ENCODE measurements at regions not wholly inside any gene's neighbourhood (a gene's known extent, or its start where the extent isn't known, plus 50 kb on each side); places are given as distances from the start of the nearest gene placed in this dataset.

DNA sequence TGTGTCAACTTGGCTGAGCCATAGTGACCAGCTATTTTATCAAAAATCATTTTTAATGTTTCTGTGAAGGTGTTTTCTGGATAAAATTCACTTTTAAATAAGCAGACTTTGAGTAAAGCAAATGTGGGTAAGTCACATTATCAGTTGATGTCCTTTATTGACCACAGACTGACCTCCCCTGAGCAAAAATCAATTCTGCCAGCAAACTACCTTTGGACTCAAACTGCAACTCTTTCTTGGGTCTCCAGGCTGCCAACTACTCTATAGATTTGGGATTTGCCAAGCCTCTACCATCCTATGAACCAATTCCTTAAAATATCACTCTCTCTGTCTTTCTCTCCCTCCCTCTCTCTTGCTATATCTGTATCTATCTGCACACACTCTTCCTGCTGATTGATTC, 1571.7 kb upstream of the NUDT12 start:
- TF ChIP-seq, protein P1, sequence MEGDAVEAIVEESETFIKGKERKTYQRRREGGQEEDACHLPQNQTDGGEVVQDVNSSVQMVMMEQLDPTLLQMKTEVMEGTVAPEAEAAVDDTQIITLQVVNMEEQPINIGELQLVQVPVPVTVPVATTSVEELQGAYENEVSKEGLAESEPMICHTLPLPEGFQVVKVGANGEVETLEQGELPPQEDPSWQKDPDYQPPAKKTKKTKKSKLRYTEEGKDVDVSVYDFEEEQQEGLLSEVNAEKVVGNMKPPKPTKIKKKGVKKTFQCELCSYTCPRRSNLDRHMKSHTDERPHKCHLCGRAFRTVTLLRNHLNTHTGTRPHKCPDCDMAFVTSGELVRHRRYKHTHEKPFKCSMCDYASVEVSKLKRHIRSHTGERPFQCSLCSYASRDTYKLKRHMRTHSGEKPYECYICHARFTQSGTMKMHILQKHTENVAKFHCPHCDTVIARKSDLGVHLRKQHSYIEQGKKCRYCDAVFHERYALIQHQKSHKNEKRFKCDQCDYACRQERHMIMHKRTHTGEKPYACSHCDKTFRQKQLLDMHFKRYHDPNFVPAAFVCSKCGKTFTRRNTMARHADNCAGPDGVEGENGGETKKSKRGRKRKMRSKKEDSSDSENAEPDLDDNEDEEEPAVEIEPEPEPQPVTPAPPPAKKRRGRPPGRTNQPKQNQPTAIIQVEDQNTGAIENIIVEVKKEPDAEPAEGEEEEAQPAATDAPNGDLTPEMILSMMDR (IDR thresholded peaks at IDR 0.05) = no peak
- no peak overlapping the region for H3K4me3 ChIP-seq
- no peak for DNase-seq (ENCODE audit: low spot score)
- H3K27ac ChIP-seq = no peak overlapping the region

DNA sequence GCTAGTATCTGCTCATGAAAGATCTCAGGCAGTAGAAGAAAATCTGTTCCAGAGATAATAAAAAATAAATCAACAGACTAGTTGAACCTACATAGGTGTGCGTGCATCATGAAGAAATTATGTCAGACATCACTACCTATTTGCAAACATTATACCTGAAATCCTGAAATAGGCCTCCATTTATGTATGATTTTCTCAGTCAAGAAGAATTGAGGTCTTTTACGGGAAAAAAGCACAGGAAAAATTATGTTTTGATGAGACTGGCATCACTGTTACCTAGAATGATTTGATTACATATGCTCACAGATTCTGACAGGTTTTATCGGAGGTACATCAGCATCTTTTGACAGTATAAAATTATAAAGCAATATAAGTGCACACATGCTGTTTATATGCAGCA, 1570.5 kb upstream of the NUDT12 start:
- no peak overlapping the region for H3K4me3 ChIP-seq
- no peak for DNase-seq (ENCODE audit: low spot score)
- no peak overlapping the region for H3K27ac ChIP-seq
- TF ChIP-seq, protein P1 (IDR thresholded peaks at IDR 0.05) = no peak

DNA sequence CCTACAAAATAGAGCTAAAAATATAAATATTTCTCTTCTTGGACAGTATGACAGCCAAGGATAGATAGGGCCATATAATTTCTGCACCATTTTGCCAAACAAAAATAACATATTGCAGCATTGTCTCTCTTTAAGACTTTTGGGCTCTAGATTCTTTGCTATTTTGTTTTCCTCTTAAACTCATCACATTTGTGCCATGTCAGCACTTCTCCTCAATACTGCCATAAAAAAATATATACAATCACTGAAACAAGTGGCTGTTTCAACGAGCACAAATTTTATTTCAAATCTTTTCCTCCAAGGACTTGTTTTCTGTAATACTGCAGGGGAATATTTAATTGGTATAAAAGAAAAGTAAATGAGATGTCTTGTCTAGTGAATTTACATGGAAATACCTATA, 1570.0 kb upstream of the NUDT12 start:
- Histone ChIP-seq H3K27ac (no peak overlapping the region), H3K4me3 (no peak overlapping the region)
- TF ChIP-seq, protein P1 (IDR thresholded peaks at IDR 0.05) = no peak
- DNase-seq (ENCODE audit: low spot score) = no peak

DNA sequence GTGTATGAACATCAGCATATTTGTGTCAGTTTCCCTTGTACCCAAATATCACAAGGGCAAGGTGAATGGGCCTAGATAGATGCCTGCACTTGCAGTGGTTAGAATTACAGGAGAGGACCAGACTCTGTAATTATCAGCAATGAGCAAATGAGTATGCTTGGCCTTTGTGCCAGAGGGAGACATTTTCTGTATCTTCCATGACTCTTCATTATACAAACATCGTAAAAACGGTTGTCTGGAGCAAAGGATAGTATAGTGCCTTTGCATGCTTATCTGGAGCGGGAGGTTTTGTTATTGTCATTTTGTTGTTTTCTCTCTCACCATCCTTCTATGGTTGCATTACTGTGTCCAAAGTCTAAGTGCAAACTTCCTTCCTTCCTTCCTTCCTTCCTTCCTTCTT, 1568.5 kb upstream of the NUDT12 start:
- TF ChIP-seq, protein P1 (IDR thresholded peaks at IDR 0.05) = no peak
- DNase-seq (ENCODE audit: low spot score) = no peak
- Histone ChIP-seq H3K4me3 (no peak overlapping the region), H3K27ac (no peak overlapping the region)

DNA sequence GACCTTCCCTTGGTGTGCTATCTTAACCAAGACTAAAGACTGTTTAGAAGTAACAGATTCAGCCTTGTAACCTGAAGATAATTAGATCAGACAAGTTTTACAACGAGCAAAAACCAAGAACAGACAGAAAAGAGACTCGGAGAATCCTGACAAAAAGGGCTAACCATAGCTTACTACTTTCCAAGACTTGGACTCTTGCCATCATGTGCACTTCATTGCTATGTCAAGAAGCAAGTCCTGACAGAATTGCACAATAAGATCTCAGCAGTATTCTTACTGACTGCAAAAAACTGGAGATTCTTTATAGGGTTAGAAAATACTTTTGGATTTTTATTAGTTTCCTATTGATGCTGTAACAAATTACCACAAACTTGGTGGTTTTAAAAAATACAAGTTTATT, 1539.0 kb upstream of the NUDT12 start:
- Histone ChIP-seq H3K27ac (no peak overlapping the region), H3K4me3 (no peak overlapping the region)
- DNase-seq (ENCODE audit: low spot score) = no peak
- TF ChIP-seq, protein P1 (IDR thresholded peaks at IDR 0.05) = no peak

DNA sequence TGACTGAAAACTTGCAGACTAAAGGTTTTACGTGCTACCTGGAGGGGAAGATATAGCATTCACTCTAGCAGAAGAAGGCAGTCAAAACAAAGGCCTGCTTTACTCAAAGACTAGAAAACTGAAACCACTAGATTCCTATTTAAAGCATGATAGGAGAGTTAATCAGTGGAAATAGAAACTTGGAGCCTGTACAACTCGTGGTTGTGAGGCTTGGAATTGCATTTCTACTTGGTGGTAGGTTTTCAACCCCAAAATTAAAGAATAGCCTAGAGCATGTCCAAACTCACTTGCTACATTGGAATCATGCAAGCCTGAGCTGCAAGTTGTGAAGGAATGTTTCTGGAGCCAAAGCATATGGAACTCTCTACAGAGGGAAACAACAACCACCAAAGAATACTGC, 1526.4 kb upstream of the NUDT12 start:
- DNase-seq (ENCODE audit: low spot score) = no peak
- TF ChIP-seq, protein P1 (IDR thresholded peaks at IDR 0.05) = no peak
- H3K4me3 ChIP-seq = no peak overlapping the region
- no peak overlapping the region for H3K27ac ChIP-seq

DNA sequence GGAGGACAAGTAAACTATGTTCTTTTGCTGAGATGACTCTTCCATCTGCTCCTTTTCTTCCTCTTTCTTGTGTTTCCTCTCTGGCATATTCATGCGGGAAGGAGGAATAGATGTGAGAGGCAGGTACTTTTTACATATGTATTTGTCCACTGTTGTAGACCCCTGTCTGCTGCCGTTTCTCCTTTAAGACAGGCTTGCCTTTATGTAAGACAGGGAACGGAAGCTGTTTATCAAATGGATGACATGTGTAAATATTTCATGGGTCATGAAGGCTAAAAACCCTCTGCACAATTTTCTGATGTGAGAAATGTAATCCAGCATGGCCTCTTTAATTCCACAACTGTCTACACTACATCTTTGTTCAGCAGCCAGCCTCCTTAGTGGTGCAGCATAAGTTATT, 1525.5 kb upstream of the NUDT12 start:
- Histone ChIP-seq H3K4me3 (no peak overlapping the region), H3K27ac (no peak overlapping the region)
- DNase-seq (ENCODE audit: low spot score) = no peak
- TF ChIP-seq, protein P1 (IDR thresholded peaks at IDR 0.05) = no peak
